HEK293 (cell line): ENCODE measurements at regions not wholly inside any gene's neighbourhood (a gene's known extent, or its start where the extent isn't known, plus 50 kb on each side); places are given as distances from the start of the nearest gene placed in this dataset.

Experiments used
- CTCF ChIA-PET: fragments of 350-600 bp; formaldehyde crosslinking; extraction: SDS; loops from one replicate; lab custom pipeline; 2021; ENCODE audit warnings: antibody characterized with exemption; lab: Yijun Ruan, JAX
- POLR2A ChIA-PET: fragments of 300-600 bp; formaldehyde crosslinking; extraction: SDS; loops from one replicate; lab custom pipeline; 2020; ENCODE audit warnings: antibody characterized with exemption, inconsistent platforms; lab: Yijun Ruan, JAX
- H3K27ac ChIP-seq: fragments of 200-500 bp; sonication (Bioruptor generic); 2 replicates; pipeline ENCODE4 v1.5.1; 2014; ENCODE audit warnings: low read depth, low read length, control low read depth, inconsistent platforms; ENCODE audit errors: extremely low read depth
- H3K36me3 ChIP-seq, 2 experiments: fragments of 200-500 bp in 1 of 2; sonication (Bioruptor generic) in 1 of 2; 1 replicate in 1 of 2; 2 replicates in 1 of 2; pipeline ENCODE4 v1.5.1; 2014 to 2017; ENCODE audit warnings: inconsistent platforms in 2 of 2, low read length in 2 of 2; ENCODE audit not compliant: control insufficient read depth in 2 of 2, insufficient read depth in 1 of 2
- H3K4me1 ChIP-seq: fragments of 200-500 bp; sonication (Bioruptor generic); 2 replicates; pipeline ENCODE4 v1.5.1; 2014; ENCODE audit warnings: mild to moderate bottlenecking, low read length, inconsistent platforms; ENCODE audit not compliant: control insufficient read depth, insufficient read depth
- H3K4me3 ChIP-seq: 2 replicates; pipeline ENCODE4 v1.5.1; 2011; ENCODE audit warnings: low read depth, mild to moderate bottlenecking, control low read depth, low read length, moderate library complexity
- H3K9me3 ChIP-seq: fragments of 200-500 bp; sonication (Bioruptor generic); 2 replicates; pipeline ENCODE4 v1.5.1; 2014; ENCODE audit warnings: low read depth, low read length, inconsistent platforms; ENCODE audit not compliant: control insufficient read depth, insufficient read depth
- BCL11A ChIP-seq: fragments of 450-650 bp; formaldehyde crosslinking; IDR thresholded peaks from 2 replicates; pipeline ENCODE4 v1.5.1; 2016; ENCODE audit warnings: low read depth, missing biosample characterization, missing genetic modification characterization
- FEZF1 ChIP-seq: fragments of 450-650 bp; formaldehyde crosslinking; IDR thresholded peaks from 2 replicates; pipeline ENCODE4 v1.5.1; 2016; ENCODE audit warnings: missing biosample characterization, missing genetic modification characterization
- GLIS2 ChIP-seq: fragments of 450-650 bp; formaldehyde crosslinking; IDR thresholded peaks from 2 replicates; pipeline ENCODE4 v1.5.1; 2016; ENCODE audit warnings: missing biosample characterization, missing genetic modification characterization
- MYNN ChIP-seq: fragments of 450-650 bp; formaldehyde crosslinking; IDR thresholded peaks from 2 replicates; pipeline ENCODE4 v1.5.1; 2016; ENCODE audit warnings: missing biosample characterization, missing genetic modification characterization, borderline replicate concordance
- OSR2 ChIP-seq: fragments of 450-650 bp; formaldehyde crosslinking; IDR thresholded peaks from 2 replicates; pipeline ENCODE4 v1.5.1; 2016; ENCODE audit warnings: missing biosample characterization, missing genetic modification characterization
- SCRT1 ChIP-seq: fragments of 450-650 bp; formaldehyde crosslinking; IDR thresholded peaks from 2 replicates; pipeline ENCODE4 v1.5.1; 2016; ENCODE audit warnings: missing biosample characterization, missing genetic modification characterization, borderline replicate concordance
- SP2 ChIP-seq: fragments of 450-650 bp; formaldehyde crosslinking; IDR thresholded peaks from 2 replicates; pipeline ENCODE4 v1.5.1; 2016; ENCODE audit warnings: missing biosample characterization, missing genetic modification characterization
- WT1 ChIP-seq: fragments of 450-650 bp; formaldehyde crosslinking; IDR thresholded peaks from 2 replicates; pipeline ENCODE4 v1.5.1; 2016; ENCODE audit warnings: missing biosample characterization, missing genetic modification characterization
- ZBTB17 ChIP-seq: fragments of 450-650 bp; formaldehyde crosslinking; IDR thresholded peaks from 2 replicates; pipeline ENCODE4 v1.5.1; 2016; ENCODE audit warnings: missing biosample characterization, missing genetic modification characterization
- ZBTB48 ChIP-seq: fragments of 450-650 bp; formaldehyde crosslinking; IDR thresholded peaks from 2 replicates; pipeline ENCODE4 v1.5.1; 2016; ENCODE audit warnings: missing biosample characterization, missing genetic modification characterization
- ZBTB7A ChIP-seq: fragments of 450-650 bp; formaldehyde crosslinking; IDR thresholded peaks from 2 replicates; pipeline ENCODE4 v1.5.1; 2016; ENCODE audit warnings: low read depth, missing biosample characterization, missing genetic modification characterization
- ZNF146 ChIP-seq: fragments of 450-650 bp; formaldehyde crosslinking; IDR thresholded peaks from 2 replicates; pipeline ENCODE4 v1.5.1; 2016; ENCODE audit warnings: missing biosample characterization, missing genetic modification characterization
- ZNF433 ChIP-seq: fragments of 450-650 bp; formaldehyde crosslinking; IDR thresholded peaks from 2 replicates; pipeline ENCODE4 v1.5.1; 2016; ENCODE audit warnings: missing biosample characterization, missing genetic modification characterization, low read depth
- ZNF560 ChIP-seq: fragments of 450-650 bp; formaldehyde crosslinking; IDR thresholded peaks from 2 replicates; pipeline ENCODE4 v1.5.1; 2017; ENCODE audit warnings: missing biosample characterization, missing genetic modification characterization, borderline replicate concordance
- ZNF76 ChIP-seq: fragments of 450-650 bp; formaldehyde crosslinking; IDR thresholded peaks from 2 replicates; pipeline ENCODE4; 2016; ENCODE audit warnings: low read depth, missing biosample characterization, missing genetic modification characterization, borderline replicate concordance
- ZSCAN30 ChIP-seq: fragments of 450-650 bp; IDR thresholded peaks from 2 replicates; pipeline ENCODE4 v1.5.1; 2018; ENCODE audit warnings: missing biosample characterization, mild to moderate bottlenecking, missing genetic modification characterization, moderate library complexity
- TF ChIP-seq, protein P1 (sequence below): fragments of 450-650 bp; formaldehyde crosslinking; IDR thresholded peaks from 2 replicates; pipeline ENCODE4 v1.5.1; 2016; ENCODE audit warnings: missing biosample characterization, missing genetic modification characterization
- TF ChIP-seq, protein P2 (sequence below): fragments of 450-650 bp; formaldehyde crosslinking; IDR thresholded peaks from 2 replicates; pipeline ENCODE4 v1.5.1; 2016; ENCODE audit warnings: missing biosample characterization, missing genetic modification characterization
- TF ChIP-seq, protein P3 (sequence below): fragments of 450-650 bp; formaldehyde crosslinking; IDR thresholded peaks from 2 replicates; pipeline ENCODE4 v1.5.1; 2016; ENCODE audit warnings: missing biosample characterization, missing genetic modification characterization

DNA sequence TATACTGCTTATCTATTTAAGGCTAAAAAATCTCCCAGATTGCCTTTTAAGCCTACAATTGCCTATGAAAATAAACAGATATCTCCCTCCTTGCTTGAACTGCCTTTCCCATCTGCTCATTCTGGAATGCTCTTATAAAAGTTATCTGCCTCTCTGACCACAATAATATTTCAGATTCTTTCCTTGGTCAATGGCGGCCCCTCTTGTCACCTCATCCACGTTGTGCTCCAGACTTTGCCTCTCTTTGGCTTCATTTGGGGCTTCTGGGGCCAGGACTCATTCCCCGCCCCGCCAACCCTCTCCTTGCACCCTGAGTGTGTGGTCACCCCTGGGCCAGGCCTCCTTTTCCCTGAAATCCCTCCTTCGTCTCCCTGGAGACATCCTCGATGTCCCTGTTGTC is 110.0 kb upstream of the RPS23 start:
- Histone ChIP-seq H3K9me3 (no peaks in the 10 kb centered on the region), H3K27ac (peak overlapping the region; percentile 94)
- CTCF ChIA-PET, result no interaction called here
- TF ChIP-seq SP2 (tag by site-specific recombination) (no peak), ZNF76 (tag by site-specific recombination) (no peak), WT1 (tag by site-specific recombination) (peak; percentile 66), BCL11A (tag by site-specific recombination) (no peak), MYNN (tag by site-specific recombination) (no peak), ZBTB17 (no peak), OSR2 (no peak), FEZF1 (tag by site-specific recombination) (peak; percentile 50)
- TF ChIP-seq, protein P1, sequence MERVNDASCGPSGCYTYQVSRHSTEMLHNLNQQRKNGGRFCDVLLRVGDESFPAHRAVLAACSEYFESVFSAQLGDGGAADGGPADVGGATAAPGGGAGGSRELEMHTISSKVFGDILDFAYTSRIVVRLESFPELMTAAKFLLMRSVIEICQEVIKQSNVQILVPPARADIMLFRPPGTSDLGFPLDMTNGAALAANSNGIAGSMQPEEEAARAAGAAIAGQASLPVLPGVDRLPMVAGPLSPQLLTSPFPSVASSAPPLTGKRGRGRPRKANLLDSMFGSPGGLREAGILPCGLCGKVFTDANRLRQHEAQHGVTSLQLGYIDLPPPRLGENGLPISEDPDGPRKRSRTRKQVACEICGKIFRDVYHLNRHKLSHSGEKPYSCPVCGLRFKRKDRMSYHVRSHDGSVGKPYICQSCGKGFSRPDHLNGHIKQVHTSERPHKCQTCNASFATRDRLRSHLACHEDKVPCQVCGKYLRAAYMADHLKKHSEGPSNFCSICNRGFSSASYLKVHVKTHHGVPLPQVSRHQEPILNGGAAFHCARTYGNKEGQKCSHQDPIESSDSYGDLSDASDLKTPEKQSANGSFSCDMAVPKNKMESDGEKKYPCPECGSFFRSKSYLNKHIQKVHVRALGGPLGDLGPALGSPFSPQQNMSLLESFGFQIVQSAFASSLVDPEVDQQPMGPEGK, result no peak
- TF ChIP-seq, protein P2, sequence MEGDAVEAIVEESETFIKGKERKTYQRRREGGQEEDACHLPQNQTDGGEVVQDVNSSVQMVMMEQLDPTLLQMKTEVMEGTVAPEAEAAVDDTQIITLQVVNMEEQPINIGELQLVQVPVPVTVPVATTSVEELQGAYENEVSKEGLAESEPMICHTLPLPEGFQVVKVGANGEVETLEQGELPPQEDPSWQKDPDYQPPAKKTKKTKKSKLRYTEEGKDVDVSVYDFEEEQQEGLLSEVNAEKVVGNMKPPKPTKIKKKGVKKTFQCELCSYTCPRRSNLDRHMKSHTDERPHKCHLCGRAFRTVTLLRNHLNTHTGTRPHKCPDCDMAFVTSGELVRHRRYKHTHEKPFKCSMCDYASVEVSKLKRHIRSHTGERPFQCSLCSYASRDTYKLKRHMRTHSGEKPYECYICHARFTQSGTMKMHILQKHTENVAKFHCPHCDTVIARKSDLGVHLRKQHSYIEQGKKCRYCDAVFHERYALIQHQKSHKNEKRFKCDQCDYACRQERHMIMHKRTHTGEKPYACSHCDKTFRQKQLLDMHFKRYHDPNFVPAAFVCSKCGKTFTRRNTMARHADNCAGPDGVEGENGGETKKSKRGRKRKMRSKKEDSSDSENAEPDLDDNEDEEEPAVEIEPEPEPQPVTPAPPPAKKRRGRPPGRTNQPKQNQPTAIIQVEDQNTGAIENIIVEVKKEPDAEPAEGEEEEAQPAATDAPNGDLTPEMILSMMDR (tag by site-specific recombination), result peak; percentile 60; the same call in 1 of the 2 replicates
- TF ChIP-seq, all 188 proteins: peak for 3
- POLR2A ChIA-PET, result no interaction called here
- Histone ChIP-seq H3K4me3 (no peak overlapping the region), H3K36me3 (no peaks in the 10 kb centered on the region), H3K4me1 (peaks cover 23% of the 10 kb centered on the region)

DNA sequence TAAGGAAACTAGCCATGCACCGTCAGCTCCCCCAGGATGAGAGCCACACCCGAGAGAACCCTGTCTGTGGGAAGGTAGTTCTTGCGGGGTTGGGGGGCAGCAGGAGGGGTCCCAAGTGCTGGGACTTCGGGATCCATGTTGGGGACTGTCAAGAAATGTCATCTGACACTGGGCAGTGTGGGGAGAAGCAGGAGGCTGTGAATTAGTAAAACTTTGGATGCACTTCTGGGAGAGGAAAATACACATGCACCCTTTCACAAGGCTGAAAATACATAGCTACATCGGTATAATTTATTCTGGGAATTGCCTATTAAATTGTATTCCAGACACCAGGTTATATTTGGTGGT is 109.6 kb upstream of the RPS23 start:
- Histone ChIP-seq H3K9me3 (no peaks in the 10 kb centered on the region), H3K36me3 (no peaks in the 10 kb centered on the region), H3K4me3 (no peak overlapping the region), H3K27ac (peak overlapping the region; percentile 94), H3K4me1 (peaks cover 23% of the 10 kb centered on the region)
- ChIA-PET CTCF (interaction anchor here (1.0 to 1.3 kb wide), 2 partner anchors 38 to 1018 kb away, joined by 3 read pairs; no protein-coding TSS in a partner anchor), POLR2A (no interaction called here)
- 0 out of 2 replicates have a peak, but pooled peaks have one; percentile 2 for TF ChIP-seq GLIS2 (tag by site-specific recombination)
- TF ChIP-seq SCRT1 (tag by site-specific recombination), result no peak
- no peak for TF ChIP-seq ZBTB7A (tag by site-specific recombination)
- TF ChIP-seq ZNF433 (tag by site-specific recombination), result no peak
- TF ChIP-seq ZBTB17, result no peak
- TF ChIP-seq, protein P3, sequence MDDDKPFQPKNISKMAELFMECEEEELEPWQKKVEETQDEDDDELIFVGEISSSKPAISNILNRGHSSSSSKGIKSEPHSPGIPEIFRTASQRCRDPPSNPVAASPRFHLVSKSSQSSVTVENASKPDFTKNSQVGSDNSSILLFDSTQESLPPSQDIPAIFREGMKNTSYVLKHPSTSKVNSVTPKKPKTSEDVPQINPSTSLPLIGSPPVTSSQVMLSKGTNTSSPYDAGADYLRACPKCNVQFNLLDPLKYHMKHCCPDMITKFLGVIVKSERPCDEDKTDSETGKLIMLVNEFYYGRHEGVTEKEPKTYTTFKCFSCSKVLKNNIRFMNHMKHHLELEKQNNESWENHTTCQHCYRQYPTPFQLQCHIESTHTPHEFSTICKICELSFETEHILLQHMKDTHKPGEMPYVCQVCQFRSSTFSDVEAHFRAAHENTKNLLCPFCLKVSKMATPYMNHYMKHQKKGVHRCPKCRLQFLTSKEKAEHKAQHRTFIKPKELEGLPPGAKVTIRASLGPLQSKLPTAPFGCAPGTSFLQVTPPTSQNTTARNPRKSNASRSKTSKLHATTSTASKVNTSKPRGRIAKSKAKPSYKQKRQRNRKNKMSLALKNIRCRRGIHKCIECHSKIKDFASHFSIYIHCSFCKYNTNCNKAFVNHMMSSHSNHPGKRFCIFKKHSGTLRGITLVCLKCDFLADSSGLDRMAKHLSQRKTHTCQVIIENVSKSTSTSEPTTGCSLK, result no peak
- peak; percentile 96 for TF ChIP-seq ZBTB48 (tag by site-specific recombination)
- no peak for TF ChIP-seq ZNF560 (tag by site-specific recombination)
- TF ChIP-seq ZSCAN30 (tag by site-specific recombination), result no peak
- TF ChIP-seq ZNF146 (tag by site-specific recombination), result no peak
